ENCODE measurements at regions not wholly inside any gene's neighbourhood (a gene's known extent, or its start where the extent isn't known, plus 50 kb on each side); places are given as distances from the start of the nearest gene placed in this dataset.

- TF ChIP-seq POLR2AphosphoS5 (IDR thresholded peaks at IDR 0.05; ENCODE audit: insufficient read depth, low read depth, low read length) (no peak), CTCF (IDR thresholded peaks at IDR 0.05; ENCODE audit: extremely low read depth in 1 of 2, insufficient read depth in 1 of 2, low read depth in 1 of 2, low read length in 2 of 2) (no peak), EZH2 (IDR thresholded peaks at IDR 0.05; ENCODE audit: borderline replicate concordance, low read depth, low read length, severe bottlenecking) (no peak), GATA2 (IDR thresholded peaks at IDR 0.05; ENCODE audit: insufficient read depth, insufficient read length, low read depth, low read length) (no peak), POLR2A (IDR thresholded peaks at IDR 0.05; ENCODE audit: low read depth, low read length) (no peak)
These were observed 52.5 kb upstream of the ATP2B2 start for GRCh38 chr3:10557781-10558373.
